ENCODE measurements at regions not wholly inside any gene's neighbourhood (a gene's known extent, or its start where the extent isn't known, plus 50 kb on each side); places are given as distances from the start of the nearest gene placed in this dataset.

- DNase-seq (ENCODE audit: low spot score) = no peak
Measured at GRCh38 chr4:26101011-26101410, 187.0 kb downstream of the SMIM20 start.

- DNase-seq (ENCODE audit: low spot score) = no peak
Measured at GRCh38 chr4:26104056-26104685, 190.2 kb downstream of the SMIM20 start.

GRCh38 chr4:26105337-26105736 lies 191.3 kb downstream of the SMIM20 start:
- no peak for DNase-seq (ENCODE audit: low spot score)

DNA sequence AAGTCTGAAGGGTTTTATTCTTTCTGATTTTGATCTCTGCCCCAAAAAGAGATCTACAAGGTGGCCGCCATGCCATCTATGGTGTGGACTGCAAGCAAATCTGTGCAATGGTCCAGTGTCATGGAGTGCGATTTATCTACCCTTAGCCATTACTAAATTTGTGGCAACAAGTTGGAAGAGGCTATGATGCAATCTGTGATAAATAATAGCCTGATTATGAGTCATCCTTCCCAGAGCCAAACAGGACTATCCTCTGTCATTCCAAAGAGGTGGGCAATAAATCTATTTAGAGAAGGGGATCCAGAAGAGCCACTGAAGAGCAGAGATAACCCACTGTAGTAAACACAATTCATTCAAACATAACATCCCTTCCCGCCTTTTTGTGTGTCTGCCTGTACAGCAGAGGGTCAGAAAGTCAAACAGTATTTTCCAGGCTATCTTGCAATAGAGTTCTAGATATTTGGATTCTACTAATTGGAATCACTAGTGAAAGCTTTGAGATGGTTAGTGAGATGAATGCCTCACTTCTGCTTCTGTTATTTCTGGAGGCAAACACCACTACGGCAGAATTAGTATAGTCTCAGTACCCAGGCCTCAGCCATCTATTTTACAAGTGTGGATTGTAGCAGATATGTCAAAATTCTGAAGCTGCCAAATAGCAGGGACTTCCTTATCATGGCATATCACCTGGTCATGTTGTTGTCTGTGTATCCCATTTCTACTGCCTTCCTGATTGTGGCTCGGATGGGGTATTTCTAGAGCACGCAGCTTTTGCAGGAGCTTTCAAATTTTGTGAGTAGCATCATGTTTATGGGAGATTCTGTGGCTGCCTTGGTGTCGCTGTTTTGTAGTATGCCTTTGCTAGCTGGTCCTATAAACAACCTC lies 192.0 kb downstream of the SMIM20 start:
- DNase-seq (ENCODE audit: low spot score) = no peak

DNA sequence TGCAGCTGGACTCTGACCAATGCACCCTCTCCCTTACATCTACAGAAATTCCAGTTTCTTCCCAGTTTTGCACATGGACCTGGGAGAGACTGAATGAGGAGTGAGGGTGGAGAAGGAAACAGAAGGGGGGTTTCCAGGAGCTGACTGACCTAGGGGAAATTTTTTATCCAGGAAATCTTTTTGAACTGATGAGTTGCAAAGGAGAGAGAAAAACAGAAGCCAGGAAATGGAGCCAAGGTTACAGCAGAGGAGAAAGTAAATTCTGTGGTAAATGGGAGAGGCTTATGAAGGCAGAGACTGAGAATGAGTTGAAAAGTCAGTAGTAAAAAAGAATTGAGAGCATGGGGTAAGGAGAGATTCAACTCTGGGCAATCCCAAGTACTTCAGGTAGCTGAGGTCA lies 192.8 kb downstream of the SMIM20 start:
- no peak for DNase-seq (ENCODE audit: low spot score)

DNA sequence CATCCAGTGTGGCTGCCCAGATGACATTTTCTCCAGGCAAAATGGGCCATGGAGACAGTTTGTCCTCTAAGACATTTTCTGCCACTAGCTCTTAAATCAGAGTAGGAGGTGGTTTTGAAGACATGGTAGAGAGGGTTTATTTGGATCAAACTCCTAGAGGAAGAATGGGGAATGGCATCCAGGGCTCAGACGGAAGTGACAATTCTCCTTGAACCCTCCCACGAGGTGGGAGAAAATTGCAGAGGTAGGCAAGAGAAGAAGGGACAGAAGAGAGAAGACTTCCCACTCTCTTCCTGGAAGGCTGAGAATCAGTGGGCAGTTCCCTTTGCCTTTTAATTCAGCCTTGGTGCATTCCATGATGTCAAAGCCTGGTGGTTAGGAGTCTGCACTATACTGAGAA lies 194.0 kb downstream of the SMIM20 start:
- no peak for DNase-seq (ENCODE audit: low spot score)

DNA sequence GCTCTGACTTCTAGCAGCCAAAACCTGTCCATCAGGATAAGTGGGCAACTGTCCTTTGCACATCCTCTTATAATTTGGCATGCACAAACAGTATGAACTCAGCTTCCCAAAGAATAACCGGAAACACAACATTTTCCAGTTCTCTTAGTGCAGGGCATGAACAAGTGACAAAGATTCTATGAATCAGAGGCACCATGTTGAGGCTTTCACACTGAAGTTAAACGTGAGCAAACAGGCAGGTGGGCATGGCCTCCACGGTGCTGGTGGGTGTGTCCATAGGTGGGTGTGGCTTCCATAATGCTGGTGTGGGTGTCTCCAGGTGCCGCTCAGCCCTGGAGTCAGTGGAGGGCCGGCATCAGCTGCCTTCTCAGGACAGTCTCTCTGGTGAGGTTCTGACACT lies 196.5 kb downstream of the SMIM20 start:
- no peak for DNase-seq (ENCODE audit: low spot score)

- DNase-seq (ENCODE audit: low spot score) = no peak
Measured at GRCh38 chr4:26113339-26113940, 199.4 kb downstream of the SMIM20 start.

- DNase-seq (ENCODE audit: low spot score) = no peak
Measured at GRCh38 chr4:26116057-26116456, 202.0 kb downstream of the SMIM20 start.

- no peak for DNase-seq (ENCODE audit: low spot score)
Measured at GRCh38 chr4:26120098-26120825, 200.6 kb upstream of the RBPJ start.

GRCh38 chr4:26122690-26123089 lies 198.1 kb upstream of the RBPJ start:
- no peak for DNase-seq (ENCODE audit: low spot score)

DNA sequence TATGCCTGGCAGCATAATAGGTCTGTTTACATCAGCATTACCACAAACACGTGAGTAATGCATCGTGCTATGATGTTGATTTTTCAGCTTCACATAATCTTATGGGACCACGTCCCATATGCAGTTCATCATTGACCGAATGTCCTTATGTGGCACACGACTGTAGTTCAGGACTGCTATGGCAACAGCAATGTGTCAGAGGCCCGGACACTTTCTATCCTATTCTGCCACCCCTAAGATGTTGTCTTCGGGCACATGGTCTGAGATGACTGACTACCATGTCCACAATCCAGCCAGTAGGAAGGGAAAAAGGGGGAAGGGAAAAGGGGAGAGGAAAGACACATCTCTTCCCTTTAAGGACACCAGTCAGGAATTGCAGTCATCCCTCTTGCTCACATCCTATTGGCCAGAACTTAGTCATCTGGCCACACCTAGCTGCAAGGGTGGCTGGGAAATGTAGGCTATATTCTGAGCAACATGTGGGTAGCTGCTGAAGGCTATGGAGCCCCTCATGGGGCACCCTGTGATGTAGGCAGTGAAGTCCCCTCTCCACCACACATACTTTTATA lies 196.0 kb upstream of the RBPJ start:
- DNase-seq (ENCODE audit: low spot score) = no peak

DNA sequence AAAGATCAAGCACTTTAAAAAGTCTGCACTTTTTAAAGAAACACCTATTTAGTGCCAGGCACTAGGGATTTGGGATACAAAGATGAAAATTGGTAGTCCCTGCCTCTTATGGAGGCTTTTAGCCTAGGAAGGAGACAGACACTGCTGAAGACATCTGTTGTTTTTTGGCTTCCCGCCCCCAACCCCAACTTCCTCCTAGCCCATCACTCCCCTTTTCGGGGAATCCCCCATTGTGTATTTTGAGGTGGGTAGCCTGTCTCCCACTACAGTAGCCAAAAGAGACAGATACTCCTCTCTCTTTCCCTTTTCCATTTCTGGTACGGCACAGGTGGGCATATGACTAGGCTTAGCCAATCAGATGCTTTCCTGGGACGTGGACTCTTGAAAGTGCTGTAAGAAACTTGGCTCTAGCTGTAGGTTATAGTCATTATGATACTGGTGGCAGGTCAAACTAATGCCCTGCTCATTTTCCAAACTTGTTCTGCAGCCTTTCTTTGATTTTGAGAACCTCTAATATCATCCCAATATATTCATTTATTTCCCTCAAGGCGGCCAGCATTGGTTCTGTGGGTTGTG lies 194.6 kb upstream of the RBPJ start:
- DNase-seq (ENCODE audit: low spot score) = no peak

DNA sequence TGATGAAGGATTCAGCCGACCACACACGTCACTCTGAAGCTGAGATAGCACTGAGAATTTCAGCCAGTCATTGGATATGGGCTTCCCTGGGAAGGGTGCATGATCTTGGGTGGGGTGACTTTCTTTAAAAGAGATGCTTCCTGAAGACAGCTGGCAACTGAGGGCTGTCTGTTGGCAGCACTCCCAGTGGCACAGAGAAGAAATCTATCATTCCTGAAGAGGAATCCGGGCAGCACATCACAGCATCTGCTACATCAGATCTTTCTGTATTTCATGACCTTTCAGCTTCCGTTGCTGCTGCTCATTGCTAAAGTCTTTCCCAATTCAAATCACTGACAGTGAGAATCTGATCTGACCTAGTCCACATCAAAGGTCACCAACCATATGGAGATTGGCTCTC lies 193.8 kb upstream of the RBPJ start:
- DNase-seq (ENCODE audit: low spot score) = no peak

GRCh38 chr4:26127851-26128337 lies 192.9 kb upstream of the RBPJ start:
- no peak for DNase-seq (ENCODE audit: low spot score)

- no peak for DNase-seq (ENCODE audit: low spot score)
Measured at GRCh38 chr4:26130173-26130572, 190.6 kb upstream of the RBPJ start.

DNA sequence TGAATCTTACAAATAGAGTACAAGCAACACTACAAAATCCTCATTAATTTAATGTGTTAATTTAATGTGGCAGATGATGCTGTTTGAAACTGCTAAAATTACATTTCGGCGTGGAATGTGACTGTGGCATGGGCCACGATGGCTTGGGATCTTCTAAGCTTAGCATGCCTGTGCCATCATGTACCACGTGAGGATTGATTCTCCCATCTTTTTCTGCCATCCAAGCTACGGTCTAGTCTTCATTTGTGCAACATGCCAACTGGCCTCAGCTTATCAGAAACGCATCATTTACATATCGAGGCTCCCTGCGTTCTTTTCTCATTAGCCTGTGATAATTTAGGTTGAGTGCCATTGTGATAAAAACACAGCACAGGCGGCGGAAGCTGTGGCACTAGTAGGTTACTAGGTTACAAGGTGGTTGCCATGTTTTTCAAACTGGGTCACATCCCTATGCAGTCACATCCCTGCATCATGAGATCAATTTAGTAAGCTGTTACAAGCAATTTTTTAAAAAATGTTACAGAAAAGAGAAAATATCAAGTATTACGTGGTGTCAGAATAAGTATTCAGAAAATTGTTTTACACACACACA lies 189.9 kb upstream of the RBPJ start:
- DNase-seq (ENCODE audit: low spot score) = no peak

- DNase-seq (ENCODE audit: low spot score) = no peak
Measured at GRCh38 chr4:26131711-26132110, 189.1 kb upstream of the RBPJ start.

DNA sequence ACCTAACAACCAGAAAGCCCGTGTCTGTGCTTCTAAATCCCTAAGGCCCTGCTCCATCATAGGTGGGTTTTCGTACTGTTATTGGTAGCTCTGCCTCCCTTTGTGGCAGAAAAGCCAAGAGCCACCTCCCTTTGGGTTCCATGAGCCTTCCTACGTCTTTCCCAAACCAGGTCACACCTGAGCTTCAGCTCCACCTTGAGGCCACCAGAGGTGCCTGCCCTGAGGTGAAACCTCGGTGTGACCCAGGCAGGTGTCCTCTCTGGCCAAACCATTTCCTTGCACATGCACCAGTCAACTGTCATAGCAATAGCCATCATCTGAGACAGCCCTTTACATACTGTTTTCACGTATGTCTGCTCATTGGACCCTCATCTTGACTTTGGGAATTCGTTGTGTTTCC lies 188.0 kb upstream of the RBPJ start:
- no peak for DNase-seq (ENCODE audit: low spot score)

- no peak for DNase-seq (ENCODE audit: low spot score)
Measured at GRCh38 chr4:26133840-26134239, 187.0 kb upstream of the RBPJ start.

- no peak for DNase-seq (ENCODE audit: low spot score)
Measured at GRCh38 chr4:26135331-26135730, 185.5 kb upstream of the RBPJ start.

Measured in mesenteric fat pad (tissue), 1 donor.